ENCODE measurements at regions not wholly inside any gene's neighbourhood (a gene's known extent, or its start where the extent isn't known, plus 50 kb on each side); places are given as distances from the start of the nearest gene placed in this dataset.
"Not testable (repeated sequence)": the region's sequence is repeated elsewhere in the genome, so short reads cannot be mapped to it uniquely, and the experiment has no call there.

- WGBS, 2 donors = 61 to 73% methylated on average over 2 of the region's 2 CpGs
- TF ChIP-seq POLR2A (IDR thresholded peaks at IDR 0.05) = no peak
- no peak for TF ChIP-seq POLR2AphosphoS5 (IDR thresholded peaks at IDR 0.05)
- TF ChIP-seq EP300 (IDR thresholded peaks at IDR 0.05) = no peak
- no peak for TF ChIP-seq CTCF (IDR thresholded peaks at IDR 0.05)
- intact Hi-C loops (cut with DNase I) = no loop called here
Observed at GRCh38 chr12:87336814-87337336, 692.3 kb downstream of the C12orf50 start.

GRCh38 chr12:87332987-87333726 lies 696.0 kb downstream of the C12orf50 start:
- 66 to 73% methylated on average over 5 of the region's 5 CpGs for WGBS, 2 donors
- no peak overlapping the region for H3K4me3 ChIP-seq
- no peaks in the 10 kb centered on the region for H3K4me1 ChIP-seq
- intact Hi-C loops (cut with DNase I) = no loop called here
- no peaks in the 10 kb centered on the region for H3K36me3 ChIP-seq
- no peaks in the 10 kb centered on the region for H3K27me3 ChIP-seq
- no peaks in the 10 kb centered on the region for H3K9me3 ChIP-seq
- H3K27ac ChIP-seq = no peak overlapping the region
- TF ChIP-seq POLR2AphosphoS5 (IDR thresholded peaks at IDR 0.05) = no peak
- no peak for TF ChIP-seq CTCF (IDR thresholded peaks at IDR 0.05)
- no peak for TF ChIP-seq POLR2A (IDR thresholded peaks at IDR 0.05)
- TF ChIP-seq EP300 (IDR thresholded peaks at IDR 0.05) = no peak
- no peak for DNase-seq

More at GRCh38 chr12:87336814-87337336, 692.3 kb downstream of the C12orf50 start:
- Histone ChIP-seq H3K9me3 (no peaks in the 10 kb centered on the region), H3K4me3 (no peak overlapping the region), H3K36me3 (no peaks in the 10 kb centered on the region), H3K27ac (no peak overlapping the region), H3K27me3 (no peaks in the 10 kb centered on the region), H3K4me1 (no peaks in the 10 kb centered on the region)
- no peak for DNase-seq

- intact Hi-C loops (cut with DNase I); DNase-seq; H3K4me1 ChIP-seq; H3K27ac ChIP-seq; H3K4me3 ChIP-seq; H3K27me3 ChIP-seq; H3K36me3 ChIP-seq; H3K9me3 ChIP-seq: not testable (repeated sequence)
- WGBS, 2 donors = 97% methylated on average over 28 to 30 of the region's 30 CpGs
Observed at GRCh38 chr12:87330071-87330555, 699.1 kb downstream of the C12orf50 start.

GRCh38 chr12:87329076-87329863 lies 699.9 kb downstream of the C12orf50 start:
- TF ChIP-seq EP300 (IDR thresholded peaks at IDR 0.05) (no peak), POLR2A (IDR thresholded peaks at IDR 0.05) (no peak), POLR2AphosphoS5 (IDR thresholded peaks at IDR 0.05) (no peak), CTCF (IDR thresholded peaks at IDR 0.05) (no peak)
- Histone ChIP-seq H3K9me3 (no peaks in the 10 kb centered on the region), H3K27ac (no peak overlapping the region), H3K27me3 (no peaks in the 10 kb centered on the region), H3K4me3 (no peak overlapping the region), H3K36me3 (no peaks in the 10 kb centered on the region), H3K4me1 (no peaks in the 10 kb centered on the region)
- 87 to 95% methylated on average over 2 of the region's 2 CpGs for WGBS, 2 donors
- no peak for DNase-seq
- intact Hi-C loops (cut with DNase I) = no loop called here

GRCh38 chr12:87323369-87323768 lies 705.8 kb downstream of the C12orf50 start:
- H3K4me1 ChIP-seq = no peaks in the 10 kb centered on the region
- no peaks in the 10 kb centered on the region for H3K36me3 ChIP-seq
- H3K4me3 ChIP-seq = no peak overlapping the region
- peaks cover 0 to 2% (median 0%) of the 10 kb centered on the region in 4 donors for H3K9me3 ChIP-seq
- intact Hi-C loops (cut with DNase I) = no loop called here
- WGBS, 2 donors = 77 to 93% methylated on average over 1 of the region's 1 CpG
- no peak overlapping the region for H3K27ac ChIP-seq
- TF ChIP-seq POLR2A (IDR thresholded peaks at IDR 0.05) (no peak), CTCF (IDR thresholded peaks at IDR 0.05) (no peak)
- no peak for DNase-seq
- no peaks in the 10 kb centered on the region for H3K27me3 ChIP-seq
